ENCODE measurements at regions not wholly inside any gene's neighbourhood (a gene's known extent, or its start where the extent isn't known, plus 50 kb on each side); places are given as distances from the start of the nearest gene placed in this dataset.

DNA sequence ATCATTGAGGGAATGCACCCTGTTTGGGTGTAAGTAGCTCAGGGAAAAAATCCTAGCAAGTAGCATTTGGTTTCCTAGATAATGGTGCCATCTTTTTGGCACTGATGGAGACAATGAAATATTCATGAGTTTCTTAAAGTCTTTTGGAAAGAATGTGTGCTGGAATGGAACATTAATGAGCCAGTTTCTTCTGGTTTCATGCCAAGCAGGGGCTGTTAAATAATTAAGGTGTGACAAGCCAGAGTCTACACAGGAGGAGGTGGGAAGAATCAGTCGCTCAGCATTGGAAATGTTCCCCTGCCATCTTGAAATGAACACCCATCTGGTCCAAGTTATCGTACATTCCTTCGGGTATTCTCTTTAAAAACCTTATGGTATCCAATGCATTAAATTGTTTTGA, 457.3 kb downstream of the RIT2 start:
- Histone ChIP-seq H3K36me3 (replicated peaks) (no peaks in the 10 kb centered on the region), H3K27ac (no peak overlapping the region), H3K4me3 (ENCODE audit: low read depth, low read length) (no peak overlapping the region), H3K27me3 (replicated peaks) (no peaks in the 10 kb centered on the region)
- DNase-seq, result no peak
- in situ Hi-C loops (cut with HindIII; ENCODE audit: low pct_ligation_motif_present, low sequenced_read_pairs), result no loop called here
- TF ChIP-seq, protein P1, sequence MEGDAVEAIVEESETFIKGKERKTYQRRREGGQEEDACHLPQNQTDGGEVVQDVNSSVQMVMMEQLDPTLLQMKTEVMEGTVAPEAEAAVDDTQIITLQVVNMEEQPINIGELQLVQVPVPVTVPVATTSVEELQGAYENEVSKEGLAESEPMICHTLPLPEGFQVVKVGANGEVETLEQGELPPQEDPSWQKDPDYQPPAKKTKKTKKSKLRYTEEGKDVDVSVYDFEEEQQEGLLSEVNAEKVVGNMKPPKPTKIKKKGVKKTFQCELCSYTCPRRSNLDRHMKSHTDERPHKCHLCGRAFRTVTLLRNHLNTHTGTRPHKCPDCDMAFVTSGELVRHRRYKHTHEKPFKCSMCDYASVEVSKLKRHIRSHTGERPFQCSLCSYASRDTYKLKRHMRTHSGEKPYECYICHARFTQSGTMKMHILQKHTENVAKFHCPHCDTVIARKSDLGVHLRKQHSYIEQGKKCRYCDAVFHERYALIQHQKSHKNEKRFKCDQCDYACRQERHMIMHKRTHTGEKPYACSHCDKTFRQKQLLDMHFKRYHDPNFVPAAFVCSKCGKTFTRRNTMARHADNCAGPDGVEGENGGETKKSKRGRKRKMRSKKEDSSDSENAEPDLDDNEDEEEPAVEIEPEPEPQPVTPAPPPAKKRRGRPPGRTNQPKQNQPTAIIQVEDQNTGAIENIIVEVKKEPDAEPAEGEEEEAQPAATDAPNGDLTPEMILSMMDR (IDR thresholded peaks at IDR 0.05; ENCODE audit: low read depth, low read length, missing control alignments), result no peak

GRCh38 chr18:42659187-42659586, 456.3 kb downstream of the RIT2 start:
- in situ Hi-C loops (cut with HindIII; ENCODE audit: low pct_ligation_motif_present, low sequenced_read_pairs), result no loop called here
- no peak overlapping the region for H3K27ac ChIP-seq
- H3K36me3 ChIP-seq (replicated peaks), result no peaks in the 10 kb centered on the region
- H3K27me3 ChIP-seq (replicated peaks), result no peaks in the 10 kb centered on the region
- TF ChIP-seq, protein P1 (IDR thresholded peaks at IDR 0.05; ENCODE audit: low read depth, low read length, missing control alignments), result no peak
- H3K4me3 ChIP-seq (ENCODE audit: low read depth, low read length), result no peak overlapping the region
- DNase-seq, result no peak

- Histone ChIP-seq H3K27me3 (replicated peaks) (no peaks in the 10 kb centered on the region), H3K36me3 (replicated peaks) (no peaks in the 10 kb centered on the region), H3K4me3 (ENCODE audit: low read depth, low read length) (no peak overlapping the region), H3K27ac (no peak overlapping the region)
- no peak for DNase-seq
- TF ChIP-seq, protein P1 (IDR thresholded peaks at IDR 0.05; ENCODE audit: low read depth, low read length, missing control alignments), result no peak
- in situ Hi-C loops (cut with HindIII; ENCODE audit: low pct_ligation_motif_present, low sequenced_read_pairs), result no loop called here
These were observed 444.6 kb downstream of the RIT2 start for GRCh38 chr18:42670860-42671259.

- no peaks in the 10 kb centered on the region for H3K27me3 ChIP-seq (replicated peaks)
- no peak overlapping the region for H3K4me3 ChIP-seq (ENCODE audit: low read depth, low read length)
- no peak for DNase-seq
- in situ Hi-C loops (cut with HindIII; ENCODE audit: low pct_ligation_motif_present, low sequenced_read_pairs), result no loop called here
- no peak overlapping the region for H3K27ac ChIP-seq
- no peaks in the 10 kb centered on the region for H3K36me3 ChIP-seq (replicated peaks)
- TF ChIP-seq, protein P1 (IDR thresholded peaks at IDR 0.05; ENCODE audit: low read depth, low read length, missing control alignments), result no peak
These were observed 439.7 kb downstream of the RIT2 start for GRCh38 chr18:42675810-42676209.

DNA sequence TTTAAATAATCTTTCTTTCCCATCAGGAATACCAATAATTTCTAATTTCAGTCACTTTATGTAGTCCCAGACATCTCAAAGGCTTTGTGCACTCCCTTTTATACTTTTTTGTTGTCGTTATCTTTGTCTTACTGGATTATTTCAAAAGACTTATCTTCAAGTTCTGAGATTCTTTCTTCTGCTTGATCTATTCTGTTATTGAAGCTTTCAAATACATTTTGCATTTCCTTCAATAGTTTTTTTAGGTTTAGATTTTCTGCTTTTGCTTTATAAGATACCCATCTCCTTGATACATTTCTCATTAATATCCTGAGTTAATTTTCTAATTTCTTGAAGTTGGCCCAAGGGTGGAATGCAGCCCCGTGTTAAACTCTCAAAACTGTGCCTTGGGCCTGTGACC, 432.4 kb downstream of the RIT2 start:
- TF ChIP-seq, protein P1 (IDR thresholded peaks at IDR 0.05; ENCODE audit: low read depth, low read length, missing control alignments), result no peak
- Histone ChIP-seq H3K27me3 (replicated peaks) (no peaks in the 10 kb centered on the region), H3K4me3 (ENCODE audit: low read depth, low read length) (no peak overlapping the region), H3K36me3 (replicated peaks) (no peaks in the 10 kb centered on the region), H3K27ac (no peak overlapping the region)
- DNase-seq, result no peak
- in situ Hi-C loops (cut with HindIII; ENCODE audit: low pct_ligation_motif_present, low sequenced_read_pairs), result no loop called here

DNA sequence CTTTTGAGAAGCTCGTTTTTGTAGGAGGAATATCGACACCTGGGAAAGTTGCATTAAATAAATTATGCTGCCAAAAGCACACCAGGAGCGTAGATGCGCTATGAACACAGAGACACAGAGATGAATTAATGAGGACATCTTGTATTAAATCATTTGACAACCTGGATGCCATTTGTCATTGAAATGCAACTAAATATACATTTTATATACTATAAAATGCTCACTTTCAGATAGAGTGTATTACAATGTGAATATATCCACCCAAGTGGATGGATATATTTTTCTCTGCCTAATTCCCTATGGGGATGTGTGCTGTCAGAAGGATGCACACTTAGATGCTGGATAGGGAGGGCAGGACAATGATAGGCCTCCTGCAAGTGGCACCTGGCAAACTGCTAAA, 426.2 kb downstream of the RIT2 start:
- in situ Hi-C loops (cut with HindIII; ENCODE audit: low pct_ligation_motif_present, low sequenced_read_pairs), result no loop called here
- no peaks in the 10 kb centered on the region for H3K36me3 ChIP-seq (replicated peaks)
- H3K27me3 ChIP-seq (replicated peaks), result no peaks in the 10 kb centered on the region
- H3K4me3 ChIP-seq (ENCODE audit: low read depth, low read length), result no peak overlapping the region
- H3K27ac ChIP-seq, result no peak overlapping the region
- TF ChIP-seq, protein P1 (IDR thresholded peaks at IDR 0.05; ENCODE audit: low read depth, low read length, missing control alignments), result no peak
- DNase-seq, result no peak

All from brain microvascular endothelial cell (primary cell).